NCI-H460 (cell line): ENCODE measurements at regions not wholly inside any gene's neighbourhood (a gene's known extent, or its start where the extent isn't known, plus 50 kb on each side); places are given as distances from the start of the nearest gene placed in this dataset.
"Not testable (repeated sequence)": the region's sequence is repeated elsewhere in the genome, so short reads cannot be mapped to it uniquely, and the experiment has no call there.

Experiments
- DNase-seq: peaks from one replicate; pipeline ENCODE4 v3.0.0-alpha.2; 2016; ENCODE audit warnings: low read depth; ENCODE audit errors: extremely low read depth

DNA sequence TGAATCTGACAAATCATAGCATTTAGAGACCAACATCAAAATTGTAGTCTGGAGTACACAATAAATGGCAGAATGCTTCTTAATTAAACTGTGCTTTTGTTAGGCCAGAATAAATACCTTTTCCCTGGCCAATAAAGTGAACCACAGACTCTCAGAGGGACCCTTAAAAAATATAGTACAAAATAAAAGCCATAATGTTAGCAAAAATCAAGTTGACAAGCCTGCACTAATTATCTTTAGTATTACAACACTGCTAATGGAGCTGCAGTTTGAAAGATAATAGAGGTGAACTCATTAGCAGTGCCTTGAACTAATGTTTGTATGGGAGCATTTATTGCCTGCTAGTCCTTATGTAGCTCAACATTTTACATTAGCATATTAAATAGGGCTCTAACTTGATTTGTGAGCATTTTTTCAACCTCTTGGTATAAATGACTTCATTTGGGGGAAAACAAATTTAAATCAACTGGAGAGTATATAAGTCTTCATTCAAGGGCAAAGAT, 801.3 kb downstream of the EPHA3 start:
- no peak for DNase-seq

- DNase-seq, result peak; percentile 2
Observed at GRCh38 chr3:89912031-89912430, 804.6 kb downstream of the EPHA3 start.

- DNase-seq, result no peak
Observed at GRCh38 chr3:89923921-89924610, 816.6 kb downstream of the EPHA3 start.

- DNase-seq, result no peak
Observed at GRCh38 chr3:89925976-89926375, 818.6 kb downstream of the EPHA3 start.

- DNase-seq, result no peak
Observed at GRCh38 chr3:89932882-89933281, 825.5 kb downstream of the EPHA3 start.

- DNase-seq, result not testable (repeated sequence)
Observed at GRCh38 chr3:89944461-89944860, 837.0 kb downstream of the EPHA3 start.

GRCh38 chr3:89946884-89947283, 839.5 kb downstream of the EPHA3 start:
- DNase-seq, result no peak

DNA sequence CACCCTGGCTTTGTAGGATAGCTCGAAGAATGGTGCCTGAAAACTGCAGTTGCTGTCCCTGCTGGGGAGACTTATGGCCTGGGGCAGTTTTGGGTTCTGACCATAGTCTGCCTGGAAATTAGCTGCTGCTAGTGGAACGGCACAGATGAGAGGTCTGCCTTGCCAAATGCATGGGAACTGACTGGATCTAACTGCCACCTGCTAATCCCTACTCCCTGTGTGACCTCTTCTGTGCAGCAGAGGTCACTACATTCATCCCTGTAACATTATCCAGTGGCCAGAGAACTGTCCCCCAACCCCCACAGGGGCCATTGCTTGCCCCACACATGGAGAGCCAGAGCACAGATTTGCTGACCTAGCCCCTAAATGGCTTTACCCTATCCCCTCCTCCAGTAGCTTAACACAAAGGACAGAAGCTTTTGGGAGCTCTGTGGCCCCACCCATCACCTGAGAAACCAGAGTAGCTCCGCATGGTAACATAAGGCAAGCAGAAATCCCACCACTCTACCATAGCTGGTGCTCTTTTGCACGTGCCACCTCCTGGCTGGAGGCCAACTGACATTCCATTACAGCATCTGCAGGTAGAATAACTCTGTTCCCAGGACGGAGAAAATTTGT, 840.0 kb downstream of the EPHA3 start:
- DNase-seq, result no peak

DNA sequence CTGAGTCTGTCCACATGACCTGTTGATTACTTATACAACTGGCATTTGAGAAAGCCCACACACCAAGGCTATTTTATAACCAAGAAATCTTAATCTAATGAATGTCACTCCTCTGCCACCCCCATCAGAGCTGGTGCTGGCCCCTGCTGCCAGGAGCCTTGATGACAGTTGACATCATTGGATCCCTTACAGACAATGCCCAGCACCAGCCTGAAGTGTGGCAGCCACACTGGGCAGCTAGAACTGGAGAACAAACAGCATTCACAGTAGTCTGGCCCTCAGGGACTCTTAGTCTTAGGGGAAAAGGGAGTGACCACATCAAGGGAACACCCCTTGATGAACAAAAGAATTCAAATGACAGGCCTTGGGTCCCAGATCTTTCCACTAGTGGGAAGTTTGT, 840.6 kb downstream of the EPHA3 start:
- DNase-seq, result no peak

DNA sequence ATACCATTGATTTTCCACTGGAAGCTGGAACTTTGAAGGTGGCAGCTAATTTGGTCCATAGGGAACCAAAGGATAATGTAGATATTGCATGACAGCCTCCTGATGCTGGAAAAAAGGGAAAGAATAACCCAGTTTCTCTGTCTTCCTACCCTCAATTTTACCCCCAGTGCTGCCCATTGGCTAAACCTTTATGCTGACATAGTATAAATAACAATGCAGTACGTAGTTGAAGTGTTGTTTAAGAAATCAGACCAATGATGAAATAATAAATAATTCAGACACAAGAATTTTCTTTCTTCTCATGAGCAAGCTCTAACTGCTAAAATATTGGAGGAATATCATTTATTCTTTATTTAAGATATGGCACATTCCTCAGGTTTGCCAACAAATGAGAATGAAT, 843.4 kb downstream of the EPHA3 start:
- DNase-seq, result no peak

GRCh38 chr3:89954137-89954536, 846.7 kb downstream of the EPHA3 start:
- DNase-seq, result no peak

- no peak for DNase-seq
Observed at GRCh38 chr3:89955156-89955555, 847.7 kb downstream of the EPHA3 start.

- DNase-seq, result no peak
Observed at GRCh38 chr3:89957451-89957850, 850.0 kb downstream of the EPHA3 start.

DNA sequence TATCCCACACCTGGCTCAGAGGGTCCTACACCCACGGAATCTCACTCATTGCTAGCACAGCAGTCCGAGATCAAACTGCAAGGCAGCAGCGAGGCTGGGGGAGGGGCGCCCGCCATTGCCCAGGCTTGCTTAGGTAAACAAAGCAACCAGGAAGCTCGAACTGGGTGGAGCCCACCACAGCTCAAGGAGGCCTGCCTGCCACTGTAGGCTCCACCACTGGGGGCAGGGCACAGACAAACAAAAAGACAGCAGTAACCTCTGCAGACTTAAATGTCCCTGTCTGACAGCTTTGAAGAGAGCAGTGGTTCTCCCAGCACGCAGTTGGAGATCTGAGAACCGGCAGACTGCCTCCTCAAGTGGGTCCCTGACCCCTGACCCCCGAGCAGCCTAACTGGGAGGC, 850.7 kb downstream of the EPHA3 start:
- not testable (repeated sequence) for DNase-seq

DNA sequence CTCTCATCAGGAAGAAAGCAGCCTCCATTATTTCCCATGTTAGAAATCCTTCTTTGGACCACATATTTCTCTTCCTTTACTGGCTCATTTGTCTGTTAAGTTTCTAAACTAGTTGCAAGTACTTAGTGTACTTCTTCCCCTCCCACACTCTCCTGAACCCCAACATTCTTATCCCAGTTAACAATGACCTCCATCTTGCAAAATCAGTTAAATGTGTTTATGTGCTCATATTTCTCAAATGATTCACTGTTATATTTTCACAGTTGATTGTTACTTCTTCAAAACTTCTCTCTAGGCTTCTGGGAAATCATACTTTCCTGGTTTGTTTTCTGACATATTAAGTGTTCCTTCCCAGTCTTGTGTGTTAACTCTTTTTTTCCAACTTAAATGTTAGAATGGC, 856.9 kb downstream of the EPHA3 start:
- peak; percentile 8 for DNase-seq

- no peak for DNase-seq
Observed at GRCh38 chr3:89966877-89967665, 859.6 kb downstream of the EPHA3 start.

- no peak for DNase-seq
Observed at GRCh38 chr3:89971329-89971728, 863.9 kb downstream of the EPHA3 start.

DNA sequence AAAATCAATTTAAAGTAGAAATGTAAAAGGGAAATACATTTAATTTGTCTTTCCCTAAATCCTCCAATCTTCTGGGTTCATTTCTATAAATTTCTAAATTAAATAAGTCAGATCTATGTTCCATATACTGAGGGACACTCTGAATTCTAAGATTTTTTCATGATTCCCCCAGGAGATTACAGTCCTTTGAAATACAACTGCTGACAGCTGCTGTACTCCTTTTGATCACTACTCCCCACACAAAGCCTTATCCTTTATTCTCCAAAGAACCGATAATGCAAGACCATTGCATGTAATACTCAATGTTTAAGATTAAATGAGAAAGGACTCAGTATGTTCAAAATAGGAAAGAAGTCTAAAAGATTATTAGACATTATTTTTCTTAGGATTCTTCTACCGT, 865.7 kb downstream of the EPHA3 start:
- no peak for DNase-seq

DNA sequence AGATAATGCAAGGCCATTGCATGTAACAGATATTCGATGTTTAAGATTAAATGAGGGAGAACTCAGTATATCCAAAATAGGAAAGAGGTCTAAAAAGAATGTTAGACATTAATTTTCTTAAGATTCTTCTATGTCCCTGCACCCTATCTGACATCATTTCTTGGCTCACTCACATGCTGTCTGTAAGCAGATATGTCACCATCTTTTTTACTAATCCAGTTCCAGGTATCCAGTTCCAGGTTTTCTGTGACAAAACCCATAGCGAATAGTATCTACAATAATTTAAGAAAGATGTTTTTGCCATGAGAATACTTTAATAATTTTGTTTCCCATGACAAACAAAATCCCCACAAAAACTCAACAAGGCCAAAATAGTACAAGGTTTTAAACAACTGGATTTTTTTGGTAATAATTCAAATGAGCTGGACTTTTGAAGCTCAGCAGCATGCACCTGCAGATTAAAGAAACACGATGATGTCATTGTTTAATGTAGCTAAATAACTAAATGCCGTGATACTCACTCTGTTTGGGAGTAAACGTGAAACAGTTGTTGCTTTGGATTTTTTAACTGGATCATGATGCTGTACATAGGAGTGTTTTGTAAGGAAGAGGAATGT, 867.6 kb downstream of the EPHA3 start:
- DNase-seq, result no peak

DNA sequence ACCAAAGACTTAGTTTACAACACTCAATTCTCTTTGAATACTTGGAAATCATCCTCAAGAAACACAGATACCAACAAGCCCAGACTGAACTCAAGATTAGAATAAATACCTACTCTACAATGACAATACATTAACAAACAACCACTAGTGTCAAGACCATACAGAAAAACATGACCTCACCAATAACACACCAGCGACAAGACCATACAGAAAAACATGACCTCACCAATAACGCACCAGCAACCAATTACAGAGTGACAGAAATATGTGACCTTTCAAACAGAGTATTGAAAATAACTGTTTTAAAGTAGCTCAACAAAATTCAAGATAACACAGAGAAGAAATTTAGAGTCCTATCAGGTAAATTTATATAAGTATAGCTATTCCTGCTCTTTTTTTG, 876.0 kb downstream of the EPHA3 start:
- no peak for DNase-seq

- no peak for DNase-seq
Observed at GRCh38 chr3:90005281-90005847, 897.9 kb downstream of the EPHA3 start.
